ENCODE measurements at regions not wholly inside any gene's neighbourhood (a gene's known extent, or its start where the extent isn't known, plus 50 kb on each side); places are given as distances from the start of the nearest gene placed in this dataset.

- H3K4me3 ChIP-seq (ENCODE audit: low read depth, low read length), result no peak overlapping the region
- H3K36me3 ChIP-seq (ENCODE audit: control insufficient read depth, insufficient read depth, low read length), result no peaks in the 10 kb centered on the region
- H3K27me3 ChIP-seq (ENCODE audit: control insufficient read depth, insufficient read depth, low read length), result no peaks in the 10 kb centered on the region
- FAIRE-seq (no peak), DNase-seq (ENCODE audit: low read depth) (no peak)
- TF ChIP-seq CTCF (IDR thresholded peaks at IDR 0.05; ENCODE audit: insufficient read depth, low read length, severe bottlenecking), result no peak
Observed at GRCh38 chr11:123378096-123378495, 52.0 kb upstream of the GRAMD1B start.

- no peak for DNase-seq (ENCODE audit: low read depth)
- H3K4me3 ChIP-seq (ENCODE audit: low read depth, low read length), result no peak overlapping the region
- FAIRE-seq, result no peak
- no peak for TF ChIP-seq CTCF (IDR thresholded peaks at IDR 0.05; ENCODE audit: insufficient read depth, low read length, severe bottlenecking)
- no peaks in the 10 kb centered on the region for H3K36me3 ChIP-seq (ENCODE audit: control insufficient read depth, insufficient read depth, low read length)
- no peaks in the 10 kb centered on the region for H3K27me3 ChIP-seq (ENCODE audit: control insufficient read depth, insufficient read depth, low read length)
Observed at GRCh38 chr11:123377355-123377754, 52.7 kb upstream of the GRAMD1B start.

GRCh38 chr11:123375832-123376231 is 54.2 kb upstream of the GRAMD1B start:
- H3K4me3 ChIP-seq (ENCODE audit: low read depth, low read length), result no peak overlapping the region
- FAIRE-seq (no peak), DNase-seq (ENCODE audit: low read depth) (no peak)
- no peaks in the 10 kb centered on the region for H3K36me3 ChIP-seq (ENCODE audit: control insufficient read depth, insufficient read depth, low read length)
- no peak for TF ChIP-seq CTCF (IDR thresholded peaks at IDR 0.05; ENCODE audit: insufficient read depth, low read length, severe bottlenecking)
- no peaks in the 10 kb centered on the region for H3K27me3 ChIP-seq (ENCODE audit: control insufficient read depth, insufficient read depth, low read length)

GRCh38 chr11:123374622-123374968 is 55.5 kb upstream of the GRAMD1B start:
- H3K4me3 ChIP-seq (ENCODE audit: low read depth, low read length), result no peak overlapping the region
- no peak for TF ChIP-seq CTCF (IDR thresholded peaks at IDR 0.05; ENCODE audit: insufficient read depth, low read length, severe bottlenecking)
- no peak for DNase-seq (ENCODE audit: low read depth)
- H3K36me3 ChIP-seq (ENCODE audit: control insufficient read depth, insufficient read depth, low read length), result no peaks in the 10 kb centered on the region
- no peak for FAIRE-seq
- no peaks in the 10 kb centered on the region for H3K27me3 ChIP-seq (ENCODE audit: control insufficient read depth, insufficient read depth, low read length)

- H3K4me3 ChIP-seq (ENCODE audit: low read depth, low read length), result no peak overlapping the region
- no peak for DNase-seq (ENCODE audit: low read depth)
- no peak for TF ChIP-seq CTCF (IDR thresholded peaks at IDR 0.05; ENCODE audit: insufficient read depth, low read length, severe bottlenecking)
- no peaks in the 10 kb centered on the region for H3K27me3 ChIP-seq (ENCODE audit: control insufficient read depth, insufficient read depth, low read length)
- no peaks in the 10 kb centered on the region for H3K36me3 ChIP-seq (ENCODE audit: control insufficient read depth, insufficient read depth, low read length)
- no peak for FAIRE-seq
Observed at GRCh38 chr11:123373754-123374621, 56.1 kb upstream of the GRAMD1B start.

All from bronchial epithelial cell (primary cell).